HG03060 (cell line): ENCODE measurements at regions not wholly inside any gene's neighbourhood (a gene's known extent, or its start where the extent isn't known, plus 50 kb on each side); places are given as distances from the start of the nearest gene placed in this dataset.
"Not testable (repeated sequence)": the region's sequence is repeated elsewhere in the genome, so short reads cannot be mapped to it uniquely, and the experiment has no call there.

Experiments used
- ATAC-seq: cut with Tn5 transposase; IDR thresholded peaks from one replicate; pipeline ENCODE4 v1.9.1; 2021; ENCODE audit warnings: low read depth, moderate number of reproducible peaks; ENCODE audit not compliant: unreplicated experiment

- ATAC-seq: not testable (repeated sequence)
Observed at GRCh38 chr1:238601604-238602003, 710.9 kb upstream of the ZP4 start.

GRCh38 chr1:238596703-238597102 lies 706.0 kb upstream of the ZP4 start:
- no peak for ATAC-seq

GRCh38 chr1:238592621-238593020 lies 701.9 kb upstream of the ZP4 start:
- no peak for ATAC-seq

GRCh38 chr1:238589843-238590435 lies 699.2 kb upstream of the ZP4 start:
- no peak for ATAC-seq

GRCh38 chr1:238582816-238583215 lies 692.1 kb upstream of the ZP4 start:
- ATAC-seq: no peak

- ATAC-seq: no peak
Observed at GRCh38 chr1:238581332-238581731, 690.6 kb upstream of the ZP4 start.

- no peak for ATAC-seq
Observed at GRCh38 chr1:238568735-238569134, 678.0 kb upstream of the ZP4 start.

- no peak for ATAC-seq
Observed at GRCh38 chr1:238562341-238562740, 671.6 kb upstream of the ZP4 start.

- no peak for ATAC-seq
Observed at GRCh38 chr1:238558746-238559145, 668.0 kb upstream of the ZP4 start.

- ATAC-seq: no peak
Observed at GRCh38 chr1:238558156-238558555, 667.4 kb upstream of the ZP4 start.

- no peak for ATAC-seq
Observed at GRCh38 chr1:238552271-238552670, 661.5 kb upstream of the ZP4 start.

- ATAC-seq: no peak
Observed at GRCh38 chr1:238549137-238549536, 658.4 kb upstream of the ZP4 start.

- no peak for ATAC-seq
Observed at GRCh38 chr1:238546118-238546517, 655.4 kb upstream of the ZP4 start.

GRCh38 chr1:238537641-238538040 lies 646.9 kb upstream of the ZP4 start:
- no peak for ATAC-seq

- ATAC-seq: no peak
Observed at GRCh38 chr1:238530209-238530851, 639.6 kb upstream of the ZP4 start.

- ATAC-seq: no peak
Observed at GRCh38 chr1:238517711-238518110, 627.0 kb upstream of the ZP4 start.

- no peak for ATAC-seq
Observed at GRCh38 chr1:238501290-238501689, 610.6 kb upstream of the ZP4 start.

- ATAC-seq: no peak
Observed at GRCh38 chr1:238499021-238499420, 608.3 kb upstream of the ZP4 start.

GRCh38 chr1:238492271-238492670 lies 601.5 kb upstream of the ZP4 start:
- ATAC-seq: no peak

- no peak for ATAC-seq
Observed at GRCh38 chr1:238491265-238491664, 600.5 kb upstream of the ZP4 start.

- ATAC-seq: no peak
Observed at GRCh38 chr1:238489006-238489405, 598.3 kb upstream of the ZP4 start.

- no peak for ATAC-seq
Observed at GRCh38 chr1:238488401-238488800, 597.7 kb upstream of the ZP4 start.

- no peak for ATAC-seq
Observed at GRCh38 chr1:238487931-238488330, 597.2 kb upstream of the ZP4 start.
